GM19438 (cell line): ENCODE measurements at regions not wholly inside any gene's neighbourhood (a gene's known extent, or its start where the extent isn't known, plus 50 kb on each side); places are given as distances from the start of the nearest gene placed in this dataset.

Source experiments
- ATAC-seq: cut with Tn5 transposase; IDR thresholded peaks from one replicate; pipeline ENCODE4 v1.9.1; 2021; ENCODE audit warnings: low read depth; ENCODE audit not compliant: unreplicated experiment

DNA sequence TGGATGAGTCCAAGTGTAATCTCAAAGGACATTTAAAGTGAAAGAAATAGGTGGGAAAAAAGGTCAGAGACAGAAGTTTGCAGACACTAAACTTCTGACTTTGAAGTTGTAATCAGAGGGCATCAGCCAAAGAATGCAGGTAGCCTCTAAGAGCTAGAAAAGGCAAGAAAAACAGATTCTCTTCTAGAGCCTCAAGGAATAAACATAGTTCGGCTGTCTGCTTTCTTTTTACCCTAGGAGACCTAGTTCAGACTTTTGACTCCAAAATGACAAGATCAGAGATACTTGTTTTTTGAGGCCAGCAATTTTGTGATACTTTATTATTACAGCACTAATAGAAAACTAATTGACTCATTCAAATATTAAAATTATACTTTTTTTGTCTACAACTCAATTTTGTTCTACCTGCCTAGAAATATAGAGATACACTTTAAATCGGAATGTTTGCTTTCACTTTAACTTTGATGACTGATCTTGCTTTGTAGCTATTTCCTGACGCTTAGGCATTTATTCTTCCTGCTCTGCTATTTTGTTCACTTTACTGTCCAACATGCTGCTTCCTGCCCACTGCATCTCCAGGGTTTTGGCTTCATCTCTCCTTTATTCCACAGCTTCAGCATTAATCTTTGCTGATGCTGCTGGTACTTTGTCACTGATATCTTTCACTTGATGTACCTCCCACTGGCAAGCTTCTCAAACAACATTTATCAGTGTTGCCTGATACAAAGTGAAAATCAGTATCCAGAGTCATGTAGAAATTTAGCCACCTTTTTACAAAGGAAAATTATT is 272.5 kb downstream of the DSEL start:
- no peak for ATAC-seq

DNA sequence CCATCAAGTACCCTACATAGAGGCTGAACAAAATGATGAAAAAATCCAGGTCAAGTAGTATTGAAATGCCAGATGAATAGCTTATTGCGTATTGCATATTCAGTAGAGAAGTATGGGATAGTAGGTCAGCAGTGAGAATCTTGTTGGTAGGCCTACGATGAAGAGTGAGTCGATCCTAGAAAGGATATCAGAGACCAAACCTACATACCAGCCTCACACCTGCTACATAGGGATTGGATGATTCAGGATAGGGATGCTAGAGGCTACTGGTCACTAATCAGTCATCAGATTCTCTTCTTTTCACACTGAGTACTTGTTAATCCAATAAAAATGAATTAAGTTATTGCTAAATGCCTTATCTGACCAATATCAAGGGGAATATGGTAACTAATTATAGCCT is 274.5 kb downstream of the DSEL start:
- ATAC-seq = no peak

DNA sequence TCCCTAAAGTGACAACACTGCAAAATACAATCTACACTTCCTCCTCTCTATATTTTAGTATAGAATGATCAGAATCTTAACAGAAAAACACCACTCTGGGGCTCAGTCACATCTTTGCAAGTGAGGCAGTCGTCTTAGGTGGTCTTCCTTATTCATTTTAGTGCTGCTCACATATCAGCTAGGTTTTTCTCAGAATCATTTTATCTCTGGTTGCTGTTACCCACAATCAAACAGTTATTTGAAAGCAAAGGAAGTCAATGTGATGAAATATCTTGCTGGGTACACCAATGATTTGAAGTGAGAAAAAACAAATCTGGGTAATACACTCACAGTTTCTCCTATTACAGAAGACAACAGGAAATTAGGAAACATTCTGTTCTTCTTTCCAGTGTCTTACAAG is 275.2 kb downstream of the DSEL start:
- no peak for ATAC-seq

DNA sequence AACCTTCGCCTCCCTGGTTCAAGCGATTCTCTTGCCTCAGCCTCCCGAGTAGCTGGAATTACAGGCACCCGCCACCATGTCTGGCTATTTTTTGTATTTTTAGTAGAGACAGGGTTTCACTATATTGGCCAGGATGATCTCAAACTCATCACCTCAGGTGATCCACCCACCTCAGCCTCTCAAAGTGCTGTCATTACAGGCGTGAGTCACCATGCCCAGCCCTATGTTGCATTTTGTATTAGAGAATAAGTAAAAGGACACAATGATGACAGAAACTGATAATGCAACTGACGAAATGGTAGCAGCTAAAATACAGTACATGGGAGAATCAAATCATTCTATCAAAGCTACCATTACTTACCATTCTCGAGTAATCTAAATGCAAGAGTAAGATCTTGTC is 276.7 kb downstream of the DSEL start:
- ATAC-seq = no peak

DNA sequence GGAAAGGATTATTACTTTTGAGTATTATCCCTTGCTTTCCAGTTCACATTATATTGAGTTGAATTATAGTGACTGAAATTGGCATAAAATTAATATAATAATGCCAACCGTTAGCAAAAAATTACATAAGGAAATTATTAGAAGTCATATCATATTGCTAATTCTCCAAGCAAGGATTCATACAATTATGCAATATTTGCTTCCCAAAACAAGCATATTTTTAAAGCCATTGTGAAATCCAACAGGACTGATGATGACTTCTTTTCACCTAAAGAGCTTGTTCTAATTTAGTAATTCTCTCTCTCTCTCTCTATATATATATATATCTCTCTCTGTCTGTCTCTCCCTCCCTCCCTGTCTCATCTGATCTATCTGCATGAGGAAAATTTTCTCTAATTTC is 283.5 kb downstream of the DSEL start:
- ATAC-seq = no peak

DNA sequence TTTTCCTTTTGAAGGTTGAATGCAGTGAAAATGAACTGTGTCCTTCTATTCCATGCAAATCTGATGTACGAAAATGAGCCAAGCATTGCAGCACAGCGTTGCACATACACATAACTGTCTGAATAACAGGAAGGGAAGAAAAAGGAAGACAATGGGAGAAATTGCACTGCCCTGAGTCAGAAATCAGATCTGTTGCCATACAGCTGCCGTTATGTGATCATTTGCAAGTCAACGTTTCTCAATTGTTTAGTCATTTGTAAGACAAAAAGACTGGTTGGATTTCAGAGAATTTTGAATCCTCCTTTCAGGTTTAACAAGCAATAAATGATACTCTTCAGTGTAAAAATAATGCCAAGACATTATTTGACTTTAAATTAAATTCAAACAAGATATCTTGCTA is 284.1 kb downstream of the DSEL start:
- no peak for ATAC-seq

DNA sequence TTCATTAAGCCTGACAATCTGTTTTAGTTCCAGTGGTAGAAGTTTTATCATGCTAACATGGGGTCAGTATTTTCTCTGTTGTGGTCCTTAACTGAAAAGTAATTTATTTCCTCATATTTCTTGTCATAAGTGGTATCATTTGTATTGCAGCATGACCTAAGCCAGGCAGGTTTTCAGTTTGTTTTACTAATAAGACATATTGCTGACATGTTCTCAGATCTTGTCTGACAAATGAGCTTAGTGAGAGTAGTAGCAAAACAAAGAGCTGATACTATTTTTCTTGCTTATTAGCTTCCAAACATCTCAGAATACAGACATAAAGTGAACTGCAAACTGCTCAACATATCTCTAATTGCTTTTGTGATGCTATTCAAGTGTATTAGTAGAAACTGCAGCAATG is 293.6 kb downstream of the DSEL start:
- ATAC-seq = no peak

DNA sequence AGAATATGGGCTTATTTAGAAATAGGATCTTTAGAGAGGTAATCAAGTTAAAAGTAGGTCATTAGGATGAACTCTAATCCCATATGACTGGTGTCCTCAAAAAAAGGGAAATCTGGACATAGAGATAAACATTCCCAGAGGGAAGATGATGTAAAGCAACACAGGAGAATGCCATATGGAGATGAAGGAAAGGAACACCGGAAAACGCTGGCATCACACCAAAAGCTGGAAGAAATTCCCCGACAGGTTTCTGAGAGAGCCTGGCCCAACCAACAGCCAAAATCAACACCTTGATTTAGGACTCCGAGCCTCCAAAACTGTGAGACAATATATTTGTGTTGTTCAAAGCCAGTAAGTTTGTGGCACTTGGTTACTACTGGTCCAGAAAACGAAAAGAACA is 296.7 kb downstream of the DSEL start:
- ATAC-seq = no peak

DNA sequence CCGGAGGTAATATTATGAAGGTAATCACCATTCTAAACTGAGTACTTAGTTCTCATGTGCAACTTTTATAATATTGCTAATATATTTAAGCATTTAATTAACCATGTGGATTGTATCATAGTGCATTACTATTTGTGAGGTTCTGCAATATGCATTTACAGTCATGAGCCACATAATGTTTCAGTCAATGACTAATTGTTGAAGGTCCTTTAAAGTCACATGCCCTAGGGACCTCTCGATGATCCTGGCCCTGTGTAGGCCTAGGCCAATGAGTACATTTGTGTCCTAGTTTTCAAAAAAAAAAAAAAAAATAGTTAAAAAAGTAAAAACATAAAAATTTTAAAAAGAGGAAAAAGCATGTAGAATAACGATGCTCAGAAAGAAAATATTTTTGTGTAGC is 298.0 kb downstream of the DSEL start:
- ATAC-seq = no peak

DNA sequence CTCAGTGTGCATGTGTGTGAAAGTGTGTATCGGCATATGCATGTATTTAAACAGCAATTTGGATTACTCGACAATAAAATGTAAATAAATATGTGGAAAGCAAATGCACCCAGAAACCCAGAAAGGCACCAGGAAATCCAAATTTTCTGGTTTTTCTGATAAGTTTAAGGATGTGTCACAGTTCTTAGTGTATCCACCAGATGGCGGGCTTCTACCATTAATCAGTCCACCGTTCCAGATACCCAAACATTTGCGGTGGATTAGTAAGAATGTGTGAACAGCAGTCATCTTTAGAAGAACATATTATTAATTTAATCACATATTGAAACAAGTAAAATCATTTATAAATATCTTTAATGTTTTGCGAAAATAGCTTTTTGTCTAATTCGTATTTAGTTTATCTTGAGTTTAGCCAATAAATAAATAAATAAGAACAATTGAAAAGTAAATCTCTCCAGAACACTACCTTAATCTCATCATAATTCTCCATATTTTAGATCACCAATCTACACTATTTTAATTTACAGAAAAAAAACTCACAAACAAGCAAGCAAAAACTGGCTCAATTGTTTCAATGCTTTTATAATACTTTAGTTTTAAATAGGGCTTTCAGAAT is 298.9 kb downstream of the DSEL start:
- peak; percentile 88 for ATAC-seq

DNA sequence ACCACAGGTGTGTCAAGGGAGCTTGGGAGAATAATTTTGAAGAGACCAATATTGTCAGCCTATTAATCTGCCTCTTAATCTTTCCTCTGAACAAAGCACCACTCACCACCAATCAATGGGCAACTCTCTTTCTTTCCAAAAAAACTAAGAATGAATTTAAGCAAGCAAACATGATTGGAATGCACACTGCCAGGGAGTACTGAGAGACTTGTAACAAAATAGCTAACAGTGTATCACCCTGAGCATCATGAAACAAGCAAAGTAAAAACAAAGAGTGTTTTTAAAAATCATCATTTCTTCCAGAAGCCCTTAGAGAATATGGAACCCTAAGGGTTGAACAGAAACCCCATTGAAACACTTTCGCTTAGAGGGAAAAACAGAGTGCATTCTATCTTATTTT is 299.7 kb downstream of the DSEL start:
- no peak for ATAC-seq

DNA sequence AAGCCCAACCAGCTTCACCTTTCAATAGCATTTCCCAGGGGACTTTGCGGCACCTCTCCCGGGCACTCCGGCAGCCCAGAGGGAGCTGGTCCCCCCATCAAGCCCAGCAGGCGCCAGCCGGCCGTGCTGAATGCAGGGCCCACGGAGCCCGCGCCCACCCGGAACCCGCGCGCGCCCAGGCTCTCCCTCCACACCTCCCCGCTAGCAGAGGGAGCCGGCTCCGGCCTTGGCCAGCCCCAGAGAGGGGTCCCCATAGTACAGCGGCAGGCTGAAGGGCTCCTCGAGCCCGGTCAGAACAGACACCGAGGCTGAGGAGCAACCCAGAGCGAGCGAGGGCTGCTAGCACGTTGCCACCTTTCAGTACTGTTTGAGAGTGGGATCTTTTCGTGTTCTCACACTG is 300.8 kb downstream of the DSEL start:
- ATAC-seq = no peak

DNA sequence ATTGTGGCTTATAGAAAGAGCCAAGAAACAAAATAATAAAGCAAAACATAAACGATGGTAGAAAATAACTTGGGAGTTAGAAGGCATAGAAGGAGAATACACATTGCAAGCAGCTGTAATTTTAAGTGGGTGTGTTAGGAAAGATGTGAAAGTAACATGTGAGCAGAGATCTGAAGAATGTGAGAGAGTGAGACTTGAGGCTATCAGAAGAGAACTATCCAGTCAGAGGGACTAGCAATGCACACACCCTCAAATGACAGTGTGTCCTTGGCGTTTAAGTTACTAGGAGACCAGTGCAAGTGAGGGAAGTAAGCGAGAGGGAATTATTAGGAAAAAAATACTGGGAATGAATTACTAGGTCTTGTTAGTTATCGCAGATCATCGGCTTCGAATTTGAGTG is 304.9 kb downstream of the DSEL start:
- ATAC-seq = no peak

DNA sequence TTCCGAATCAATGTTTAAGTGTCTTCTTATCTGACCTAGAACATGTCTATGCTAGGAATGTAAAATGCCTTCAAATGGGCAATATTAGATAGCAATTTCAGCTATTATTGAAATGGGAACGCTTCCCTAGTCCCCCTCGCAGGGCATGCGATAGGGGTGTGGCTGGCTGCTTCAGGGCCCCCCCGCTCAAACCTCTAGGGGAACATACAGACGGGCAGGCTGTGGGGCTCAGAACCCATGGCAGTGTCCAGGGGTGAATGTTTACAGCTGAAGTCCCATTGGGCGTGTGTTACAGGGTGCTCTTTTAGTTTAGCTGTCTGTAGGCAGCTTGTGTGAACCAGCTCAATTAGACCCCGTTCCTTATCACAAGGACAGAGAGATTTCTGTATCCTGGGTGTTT is 315.9 kb downstream of the DSEL start:
- peak; percentile 23 for ATAC-seq

DNA sequence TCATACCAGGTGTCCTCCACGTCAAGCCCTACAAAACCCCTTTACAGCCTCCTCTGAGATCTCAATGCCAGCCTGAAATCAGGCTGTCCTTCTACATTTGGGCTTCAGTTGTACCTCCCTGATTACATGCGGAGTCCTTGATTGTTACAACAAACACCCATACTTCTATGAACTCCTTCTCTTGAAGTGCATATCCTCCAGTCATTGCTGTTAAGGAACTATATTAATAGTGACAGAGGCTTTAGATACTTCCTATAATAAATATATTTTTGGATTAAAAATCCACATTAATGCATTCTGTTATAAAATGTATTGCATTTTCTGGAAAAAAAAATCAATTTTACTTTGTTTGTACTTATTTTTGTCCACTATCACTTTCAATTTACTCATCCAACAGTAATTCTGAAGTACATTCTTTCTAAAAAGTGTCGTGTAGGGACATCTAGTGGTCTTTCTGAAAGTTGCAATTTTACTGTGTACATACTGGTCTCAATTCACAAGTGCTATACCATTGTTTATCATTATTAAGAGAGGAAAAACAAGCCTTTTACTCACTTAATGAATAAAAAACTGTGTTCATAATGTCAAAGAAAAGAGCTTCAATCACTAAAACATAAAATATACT is 316.4 kb downstream of the DSEL start:
- peak; percentile 94 for ATAC-seq

DNA sequence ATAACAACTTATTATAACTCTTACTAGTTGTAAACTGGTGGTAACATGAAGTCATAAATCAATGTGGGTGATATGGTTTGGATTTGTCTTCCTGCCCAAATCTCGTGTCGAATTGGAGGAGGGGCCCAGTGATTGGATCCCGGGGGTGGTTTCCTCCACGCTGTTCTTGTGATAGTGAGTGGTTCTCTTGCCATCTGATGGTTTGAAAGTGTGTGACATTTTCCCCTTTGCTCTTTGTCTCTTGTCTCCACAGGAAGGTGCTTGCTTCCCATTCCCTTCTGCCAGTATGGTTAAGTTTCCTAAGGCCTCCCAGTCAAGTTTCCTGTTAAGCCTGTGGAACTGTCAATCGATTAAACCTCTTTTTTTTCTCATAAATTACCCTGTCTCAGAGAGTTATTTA is 321.6 kb downstream of the DSEL start:
- ATAC-seq = no peak

DNA sequence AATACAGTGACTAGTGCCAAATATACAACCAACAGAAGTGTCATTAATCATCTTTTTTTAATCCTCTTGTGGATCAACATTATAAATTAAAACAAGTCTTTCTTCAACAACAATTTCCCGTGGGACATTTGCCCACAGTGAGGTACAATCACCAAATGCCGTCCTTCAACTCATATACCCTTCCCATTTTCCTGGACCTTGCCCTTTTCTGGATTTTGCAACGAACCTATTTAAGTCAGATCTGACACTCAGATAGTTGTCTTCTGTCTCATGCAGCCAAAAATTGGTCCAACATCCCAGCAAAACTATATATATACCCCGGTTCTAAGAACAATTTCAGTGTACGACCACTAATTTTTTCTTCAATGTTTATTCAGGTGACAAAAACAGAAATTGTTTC is 324.0 kb downstream of the DSEL start:
- ATAC-seq = no peak

DNA sequence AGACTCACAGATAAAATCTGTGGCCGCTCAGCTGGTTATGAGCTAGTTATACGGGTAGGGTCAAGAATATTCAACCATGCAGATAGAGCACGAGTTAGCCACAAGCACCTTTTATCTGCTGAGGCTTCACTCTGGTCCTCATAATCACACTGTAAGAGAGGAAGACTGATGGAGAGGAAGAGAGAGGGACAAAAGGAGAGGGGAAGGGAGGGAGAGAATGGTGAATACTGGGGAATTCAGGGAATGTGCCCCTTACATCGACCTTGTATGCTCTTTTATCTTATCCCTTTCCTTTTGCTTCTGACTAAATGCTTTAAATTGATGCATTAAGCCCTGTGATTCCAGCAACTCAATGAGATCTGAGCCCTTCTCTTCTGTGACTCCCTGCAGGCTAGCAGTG is 333.1 kb downstream of the DSEL start:
- no peak for ATAC-seq

DNA sequence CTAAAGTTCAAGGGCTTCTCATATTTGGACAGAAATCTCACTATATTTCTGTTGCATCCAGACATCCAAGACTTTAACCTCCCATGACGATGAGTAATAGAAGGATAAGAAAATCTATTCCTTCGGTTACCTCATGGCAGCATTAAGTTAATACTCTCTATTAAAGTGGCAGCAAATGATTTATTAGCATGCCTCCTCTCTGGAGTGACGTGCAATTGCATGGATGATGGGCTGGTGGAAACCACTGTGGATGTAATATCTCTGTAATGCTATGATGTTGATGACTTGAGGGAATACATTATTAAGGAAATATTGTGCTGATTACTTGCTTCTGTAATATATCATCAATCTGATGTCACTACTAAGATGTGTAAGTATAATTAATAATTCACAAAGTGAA is 336.8 kb downstream of the DSEL start:
- no peak for ATAC-seq

DNA sequence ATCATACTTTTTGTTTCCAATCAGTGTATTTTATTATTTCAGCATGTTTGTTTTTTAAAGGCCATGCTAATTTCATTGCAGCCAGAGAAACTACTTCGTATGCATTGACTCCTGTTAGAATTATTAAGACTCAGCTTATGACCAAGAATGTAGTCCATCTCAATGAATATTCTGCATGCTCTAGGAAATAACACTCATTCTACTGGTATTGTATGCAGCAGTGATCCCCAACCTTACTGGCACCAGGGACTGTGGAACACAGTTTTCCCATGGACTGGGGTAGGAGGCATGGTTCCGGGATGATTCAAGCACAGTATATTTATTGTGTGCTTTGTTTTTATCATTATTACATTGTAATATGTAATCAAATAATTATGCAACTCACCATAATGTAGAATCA is 356.9 kb downstream of the DSEL start:
- no peak for ATAC-seq

DNA sequence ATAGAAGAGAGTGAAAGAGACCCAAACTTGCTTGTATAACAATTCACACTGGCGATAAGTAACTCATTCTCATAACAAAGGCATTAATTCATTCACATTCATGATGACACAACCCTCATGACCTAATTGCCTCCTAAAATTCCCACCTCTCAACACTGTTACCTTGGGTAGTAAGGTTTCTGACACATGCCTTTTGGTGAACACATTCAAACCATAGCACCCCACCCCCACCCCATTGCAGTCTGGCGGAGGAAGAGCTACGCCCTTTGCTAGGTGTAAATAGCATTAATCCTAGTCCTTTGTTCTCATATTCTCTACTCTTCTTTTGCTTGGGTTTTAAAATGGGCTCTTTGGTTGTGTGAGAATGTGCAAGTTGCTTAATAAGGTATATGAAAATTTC is 361.5 kb downstream of the DSEL start:
- no peak for ATAC-seq

DNA sequence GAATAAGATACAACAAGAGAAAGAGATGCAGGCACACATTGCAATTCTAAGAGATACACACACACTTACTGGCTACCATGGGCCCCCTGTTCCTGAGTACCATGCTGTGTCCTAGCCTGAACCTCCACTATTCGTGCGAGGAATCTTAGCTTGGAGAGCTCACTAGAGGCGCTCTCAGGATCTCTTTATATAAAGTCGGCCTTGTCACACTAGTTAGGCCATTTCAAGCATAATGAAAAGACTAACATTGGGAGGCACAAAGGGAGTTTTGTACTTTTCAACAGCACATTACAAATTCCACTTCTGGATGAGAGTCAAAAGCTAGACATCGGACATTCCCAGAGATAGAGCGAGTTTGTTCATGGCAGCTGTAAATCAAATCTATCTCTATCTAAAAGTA is 365.2 kb downstream of the DSEL start:
- no peak for ATAC-seq
